ENCODE measurements at regions not wholly inside any gene's neighbourhood (a gene's known extent, or its start where the extent isn't known, plus 50 kb on each side); places are given as distances from the start of the nearest gene placed in this dataset.

DNA sequence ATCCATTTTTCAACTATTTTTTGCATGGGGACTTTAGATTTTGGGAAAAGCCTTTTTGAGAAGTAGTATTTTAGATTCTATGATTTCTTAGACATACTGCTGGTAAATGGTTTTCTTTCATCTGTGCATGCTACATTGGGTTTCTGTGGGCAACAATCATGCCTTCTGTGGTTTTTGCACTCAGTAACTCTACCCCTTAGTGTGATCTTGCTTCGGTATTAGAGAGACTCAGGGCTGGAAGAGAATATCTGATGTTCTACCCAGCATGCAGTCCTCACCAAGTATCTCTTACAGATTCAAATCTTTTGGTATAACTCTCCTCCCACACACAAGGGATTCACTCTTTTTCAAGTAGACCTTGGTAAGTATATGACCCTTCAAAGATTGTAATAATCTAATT is 183.0 kb downstream of the PMAIP1 start:
- intact Hi-C loops (cut with DNase I; ENCODE audit: low total_unique reads): no loop called here
- no peak overlapping the region for H3K4me3 ChIP-seq (ENCODE audit: low read depth, poor library complexity, severe bottlenecking)
- 67 to 76% methylated on average over 1 of the region's 1 CpG for WGBS, 2 donors
- TF ChIP-seq POLR2A (IDR thresholded peaks at IDR 0.05): no peak
- TF ChIP-seq, protein P1, sequence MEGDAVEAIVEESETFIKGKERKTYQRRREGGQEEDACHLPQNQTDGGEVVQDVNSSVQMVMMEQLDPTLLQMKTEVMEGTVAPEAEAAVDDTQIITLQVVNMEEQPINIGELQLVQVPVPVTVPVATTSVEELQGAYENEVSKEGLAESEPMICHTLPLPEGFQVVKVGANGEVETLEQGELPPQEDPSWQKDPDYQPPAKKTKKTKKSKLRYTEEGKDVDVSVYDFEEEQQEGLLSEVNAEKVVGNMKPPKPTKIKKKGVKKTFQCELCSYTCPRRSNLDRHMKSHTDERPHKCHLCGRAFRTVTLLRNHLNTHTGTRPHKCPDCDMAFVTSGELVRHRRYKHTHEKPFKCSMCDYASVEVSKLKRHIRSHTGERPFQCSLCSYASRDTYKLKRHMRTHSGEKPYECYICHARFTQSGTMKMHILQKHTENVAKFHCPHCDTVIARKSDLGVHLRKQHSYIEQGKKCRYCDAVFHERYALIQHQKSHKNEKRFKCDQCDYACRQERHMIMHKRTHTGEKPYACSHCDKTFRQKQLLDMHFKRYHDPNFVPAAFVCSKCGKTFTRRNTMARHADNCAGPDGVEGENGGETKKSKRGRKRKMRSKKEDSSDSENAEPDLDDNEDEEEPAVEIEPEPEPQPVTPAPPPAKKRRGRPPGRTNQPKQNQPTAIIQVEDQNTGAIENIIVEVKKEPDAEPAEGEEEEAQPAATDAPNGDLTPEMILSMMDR (IDR thresholded peaks at IDR 0.05): no peak
- DNase-seq (ENCODE audit: low spot score in 2 of 2): no peak

DNA sequence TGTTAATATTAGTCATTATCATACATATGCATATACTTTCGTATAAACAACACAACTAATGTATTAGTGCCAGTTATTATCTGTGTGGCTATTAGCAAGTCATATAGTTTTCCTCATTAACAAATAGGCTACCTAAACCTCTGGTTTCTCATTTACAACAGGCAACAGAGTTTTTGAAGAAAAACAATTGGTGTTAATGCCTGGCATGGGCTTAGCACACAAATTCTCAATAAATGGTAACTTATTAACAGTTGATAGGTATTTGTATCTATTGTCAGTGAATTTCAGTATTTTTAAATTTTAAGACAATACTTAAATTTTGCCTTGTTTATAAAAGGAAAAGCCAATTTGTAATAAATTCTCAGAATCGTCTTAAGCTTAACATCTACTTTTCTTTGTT is 182.5 kb downstream of the PMAIP1 start:
- DNase-seq (ENCODE audit: low spot score in 2 of 2): no peak
- TF ChIP-seq, protein P1 (IDR thresholded peaks at IDR 0.05): no peak
- no peak for TF ChIP-seq POLR2A (IDR thresholded peaks at IDR 0.05)
- intact Hi-C loops (cut with DNase I; ENCODE audit: low total_unique reads): no loop called here
- H3K4me3 ChIP-seq (ENCODE audit: low read depth, poor library complexity, severe bottlenecking): no peak overlapping the region
- 80 to 84% methylated on average over 2 of the region's 2 CpGs for WGBS, 2 donors

DNA sequence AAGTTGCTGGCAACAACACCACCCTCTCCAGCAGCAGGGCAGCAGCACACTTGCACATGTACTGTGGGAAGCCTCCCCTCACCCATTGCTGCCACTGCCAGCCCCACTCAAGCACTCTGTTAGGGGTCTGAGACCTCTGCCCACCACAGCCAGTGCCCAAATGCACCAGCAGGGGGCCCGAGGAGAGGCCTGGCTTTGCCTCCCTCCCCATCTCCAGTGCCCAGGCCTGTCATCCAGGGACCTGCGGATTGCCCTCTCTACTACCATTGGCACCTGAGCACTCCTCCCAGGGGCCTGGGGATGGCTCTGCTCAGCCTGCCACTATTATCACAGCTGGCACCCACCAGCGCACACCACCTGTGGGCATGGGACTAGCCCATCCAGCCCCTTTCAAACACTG is 175.7 kb downstream of the PMAIP1 start:
- H3K4me3 ChIP-seq (ENCODE audit: low read depth, poor library complexity, severe bottlenecking): no peak overlapping the region
- 83 to 86% methylated on average over 3 of the region's 3 CpGs for WGBS, 2 donors

DNA sequence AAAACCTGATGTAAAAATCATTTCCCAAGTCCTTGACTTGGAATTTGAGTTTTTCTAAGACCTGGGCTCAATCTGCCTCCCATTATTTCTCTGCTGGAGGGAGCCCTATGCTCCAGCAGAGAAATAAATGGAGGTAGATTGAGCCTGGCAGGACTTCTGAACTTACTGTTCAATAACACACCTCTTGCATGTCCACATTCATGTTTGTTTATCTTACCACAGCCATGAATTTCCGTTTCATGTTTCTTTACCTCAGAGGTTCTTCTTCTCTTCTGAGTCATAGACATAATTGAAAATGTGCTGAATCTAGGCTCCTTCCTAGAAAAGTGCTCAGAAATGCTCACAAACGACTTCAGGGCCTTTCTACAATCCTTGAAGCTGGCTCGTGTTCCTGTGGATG is 170.8 kb downstream of the PMAIP1 start:
- TF ChIP-seq POLR2A (IDR thresholded peaks at IDR 0.05): no peak
- TF ChIP-seq, protein P1 (IDR thresholded peaks at IDR 0.05): no peak
- WGBS, 2 donors: 55 to 63% methylated on average over 3 of the region's 3 CpGs
- no peak for DNase-seq (ENCODE audit: low spot score in 2 of 2)
- H3K4me3 ChIP-seq (ENCODE audit: low read depth, poor library complexity, severe bottlenecking): no peak overlapping the region
- intact Hi-C loops (cut with DNase I; ENCODE audit: low total_unique reads): no loop called here

More for the DNA sequence above, 175.7 kb downstream of the PMAIP1 start:
- intact Hi-C loops (cut with DNase I; ENCODE audit: low total_unique reads): no loop called here
- no peak for DNase-seq (ENCODE audit: low spot score in 2 of 2)
- TF ChIP-seq, protein P1 (IDR thresholded peaks at IDR 0.05): no peak
- no peak for TF ChIP-seq POLR2A (IDR thresholded peaks at IDR 0.05)

DNA sequence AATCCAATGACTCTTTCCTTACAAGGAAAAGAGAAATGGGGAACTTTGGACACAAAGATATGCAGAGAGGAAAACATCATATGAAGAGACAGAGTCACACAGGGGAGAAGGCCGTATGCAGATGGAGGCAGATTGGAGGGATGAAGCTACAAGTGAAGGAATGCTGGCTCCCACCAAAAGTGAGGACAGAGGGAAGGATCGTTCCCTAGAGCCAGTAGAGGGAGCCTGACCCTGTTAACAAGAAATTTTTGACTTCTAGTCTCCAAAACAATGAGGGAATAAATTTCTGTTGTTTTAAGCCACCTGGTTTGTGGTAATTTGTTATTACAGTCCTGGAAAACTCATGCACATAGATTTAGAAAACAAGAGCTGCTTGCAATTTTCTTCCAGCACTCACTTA is 169.3 kb downstream of the PMAIP1 start:
- WGBS, 2 donors: 82 to 83% methylated on average over 2 of the region's 2 CpGs
- TF ChIP-seq POLR2A (IDR thresholded peaks at IDR 0.05): no peak
- TF ChIP-seq, protein P1 (IDR thresholded peaks at IDR 0.05): no peak
- H3K4me3 ChIP-seq (ENCODE audit: low read depth, poor library complexity, severe bottlenecking): no peak overlapping the region
- DNase-seq (ENCODE audit: low spot score in 2 of 2): no peak
- intact Hi-C loops (cut with DNase I; ENCODE audit: low total_unique reads): no loop called here

DNA sequence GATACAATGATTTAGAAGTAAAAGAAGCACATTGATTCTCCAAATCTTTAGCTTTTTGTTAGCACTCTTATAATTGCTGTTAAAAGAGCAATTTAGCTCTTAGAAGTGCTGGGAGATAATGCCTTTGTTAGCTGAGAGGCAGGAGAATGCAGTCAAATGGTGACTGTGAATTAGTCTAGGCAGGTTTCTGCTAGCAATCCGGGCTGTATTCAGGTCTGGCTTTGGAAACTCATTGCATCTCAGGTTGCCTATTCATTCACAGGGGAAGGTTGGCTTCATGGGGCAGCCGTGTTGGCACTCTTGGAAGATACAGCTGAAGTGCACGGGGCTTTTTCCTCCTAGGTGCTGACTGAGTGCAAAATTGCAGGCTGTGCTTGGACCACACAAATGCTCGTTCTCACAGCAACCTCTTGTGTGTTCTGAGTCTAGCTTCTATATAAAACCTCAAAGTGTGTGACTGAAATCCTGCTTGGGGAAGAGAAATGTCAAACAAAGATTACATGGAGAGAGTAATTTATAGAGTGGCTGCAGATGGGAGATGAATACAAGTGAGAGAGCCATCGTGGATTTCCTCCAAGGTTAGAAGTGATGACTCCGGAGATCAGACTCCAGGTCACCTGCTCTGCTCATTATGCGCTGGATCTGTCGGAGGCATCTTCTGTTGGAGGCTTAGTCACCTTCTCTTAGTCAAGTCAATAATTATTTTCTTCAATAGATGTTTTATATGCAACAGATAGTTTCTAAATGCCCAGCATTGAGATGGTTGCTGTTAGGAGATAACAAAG is 167.8 kb downstream of the PMAIP1 start:
- H3K4me3 ChIP-seq (ENCODE audit: low read depth, poor library complexity, severe bottlenecking): no peak overlapping the region
- intact Hi-C loops (cut with DNase I; ENCODE audit: low total_unique reads): no loop called here
- TF ChIP-seq, protein P1 (IDR thresholded peaks at IDR 0.05): no peak
- no peak for TF ChIP-seq POLR2A (IDR thresholded peaks at IDR 0.05)
- no peak for DNase-seq (ENCODE audit: low spot score in 2 of 2)
- WGBS, 2 donors: 45 to 51% methylated on average over 8 of the region's 8 CpGs

All from lower leg skin (tissue), 4 donors.